B cell (primary cell): ENCODE measurements at regions not wholly inside any gene's neighbourhood (a gene's known extent, or its start where the extent isn't known, plus 50 kb on each side); places are given as distances from the start of the nearest gene placed in this dataset.

Experiments used
- ATAC-seq: fragments of 200-7000 bp; cut with Tn5 transposase; one replicate; pipeline ENCODE4 v1.10.0; 2021; ENCODE audit warnings: low read depth, mild to moderate bottlenecking, moderate number of reproducible peaks, moderate library complexity
- CTCF ChIA-PET: fragments of 350-600 bp; sonication (Branson Sonifier 250); formaldehyde crosslinking; loops from one replicate; lab custom pipeline; 2021; ENCODE audit warnings: antibody characterized with exemption, inconsistent platforms; lab: Charles Lee
- POLR2A ChIA-PET: fragments of 350-600 bp; sonication (Branson Sonifier 250); formaldehyde crosslinking; loops from one replicate; lab custom pipeline; 2021; ENCODE audit warnings: antibody characterized with exemption; lab: Charles Lee
- DNase-seq: peaks from one replicate; pipeline ENCODE4 v3.0.0; 2013
- H2AFZ ChIP-seq: 2 replicates; pipeline ENCODE4 v1.6.1; 2012; ENCODE audit warnings: mild to moderate bottlenecking, low read depth, low read length; ENCODE audit not compliant: insufficient read depth, poor library complexity, severe bottlenecking
- H3K27ac ChIP-seq, 2 donors: 1 replicate in 1 of 2; 2 replicates in 1 of 2; pipeline ENCODE4 v1.5.1; 2012 to 2013; ENCODE audit warnings: low read length in 2 of 2, mild to moderate bottlenecking in 2 of 2, moderate library complexity in 1 of 2
- H3K27me3 ChIP-seq, 4 experiments: fragments of 200-600 bp in 1 of 4; sonication (generic) in 1 of 4; replicated peaks in 1 of 4; 1 replicate in 2 of 4; 2 replicates in 2 of 4; pipeline versions ENCODE4 v1.6.1 to v1.7.0; 2013 to 2016; ENCODE audit warnings: low read length in 3 of 4, mild to moderate bottlenecking in 2 of 4, mixed read lengths in 1 of 4, moderate library complexity in 1 of 4; ENCODE audit not compliant: insufficient read depth in 4 of 4, control insufficient read depth in 3 of 4; ENCODE audit errors: control extremely low read depth in 1 of 4
- H3K36me3 ChIP-seq, 2 experiments: replicated peaks in 1 of 2; 1 replicate in 1 of 2; 2 replicates in 1 of 2; pipeline versions ENCODE4 v1.6.1 to v1.7.1; 2013; ENCODE audit warnings: low read length in 1 of 2; ENCODE audit not compliant: insufficient read depth in 2 of 2, control insufficient read depth in 1 of 2; ENCODE audit errors: control extremely low read depth in 1 of 2, extremely low read depth in 1 of 2
- H3K4me1 ChIP-seq, 2 donors: fragments of 200-600 bp in 1 of 2; sonication (generic) in 1 of 2; 1 replicate in 1 of 2; 2 replicates in 1 of 2; pipeline versions ENCODE4 v1.5.1 to v1.6.1; 2013 to 2017; ENCODE audit warnings: low read length in 2 of 2; ENCODE audit not compliant: control insufficient read depth in 2 of 2, insufficient read depth in 2 of 2
- H3K4me2 ChIP-seq: replicated peaks from 2 replicates; pipeline ENCODE3; 2012; ENCODE audit warnings: mild to moderate bottlenecking, low read depth, low read length; ENCODE audit not compliant: poor library complexity, severe bottlenecking
- H3K4me3 ChIP-seq, 5 experiments: fragments of 200-600 bp in 1 of 5; sonication (generic) in 1 of 5; 1 replicate in 3 of 5; 2 replicates in 2 of 5; pipeline versions ENCODE4 v1.5.1 to v1.7.0; 2011 to 2016; ENCODE audit warnings: low read length in 4 of 5, mild to moderate bottlenecking in 4 of 5, low read depth in 2 of 5, control low read depth in 1 of 5, moderate library complexity in 1 of 5; ENCODE audit not compliant: insufficient read depth in 1 of 5; ENCODE audit errors: control extremely low read depth in 1 of 5, extremely low read depth in 1 of 5
- H3K79me2 ChIP-seq: fragments of 200-600 bp; sonication (generic); one replicate; pipeline ENCODE4 v1.6.0; 2016; ENCODE audit warnings: low read length; ENCODE audit not compliant: control insufficient read depth, insufficient read depth
- H3K9ac ChIP-seq: fragments of 200-600 bp; sonication (generic); 2 replicates; pipeline ENCODE4 v1.6.1; 2017; ENCODE audit warnings: mild to moderate bottlenecking, low read length, moderate library complexity
- H3K9me3 ChIP-seq, 3 donors: one replicate each; pipeline versions ENCODE4 v1.6.1 to v1.7.1; 2013; ENCODE audit warnings: low read length in 2 of 3; ENCODE audit not compliant: control insufficient read depth in 2 of 3, insufficient read depth in 1 of 3; ENCODE audit errors: control extremely low read depth in 1 of 3
- H4K20me1 ChIP-seq: 2 replicates; pipeline ENCODE4 v1.6.0; 2012; ENCODE audit warnings: mild to moderate bottlenecking, low read length; ENCODE audit not compliant: insufficient read depth, control insufficient read depth, poor library complexity, severe bottlenecking
- H3K27ac Mint-ChIP-seq: one replicate; pipeline ENCODE4 v1.8.0; 2021; ENCODE audit warnings: mixed read lengths
- H3K27me3 Mint-ChIP-seq: one replicate; pipeline ENCODE4 v1.8.0; 2021; ENCODE audit warnings: mixed read lengths
- H3K4me1 Mint-ChIP-seq: one replicate; pipeline ENCODE4 v1.8.0; 2021; ENCODE audit warnings: mixed read lengths
- H3K4me3 Mint-ChIP-seq: one replicate; pipeline ENCODE4 v1.8.0; 2021; ENCODE audit warnings: mixed read lengths
- H3K9me3 Mint-ChIP-seq: one replicate; pipeline ENCODE4 v1.8.0; 2022; ENCODE audit warnings: mixed read lengths; ENCODE audit not compliant: insufficient read depth
- CTCF ChIP-seq: fragments of 200-600 bp; IDR thresholded peaks from one replicate; pipeline ENCODE4 v1.8.0; 2022; ENCODE audit warnings: antibody characterized with exemption, mild to moderate bottlenecking
- EZH2 ChIP-seq: IDR thresholded peaks from 2 replicates; pipeline ENCODE4 v1.6.1; 2012; ENCODE audit warnings: borderline replicate concordance, low read depth, mild to moderate bottlenecking, moderate library complexity, low read length; ENCODE audit not compliant: insufficient read depth, poor library complexity, severe bottlenecking
- WGBS: methylation state at CpG from one replicate; pipeline ENCODE4 v1.1.5; 2013; ENCODE audit warnings: missing lambda C conversion rate; ENCODE audit not compliant: insufficient coverage; 5-methylcytosine and 5-hydroxymethylcytosine counted together
- intact Hi-C: fragments of 100-400 bp; cut with micrococcal nuclease; formaldehyde crosslinking; loops from one replicate; pipeline ENCODE4 v1.10.0; 2022

- H3K4me2 ChIP-seq: no peak overlapping the region
- Mint-ChIP-seq H3K27me3 (peaks cover 30% of the 10 kb centered on the region), H3K4me1 (no peaks in the 10 kb centered on the region), H3K27ac (no peak overlapping the region), H3K9me3 (no peaks in the 10 kb centered on the region), H3K4me3 (no peak overlapping the region)
- DNase-seq: no peak
- H3K4me3 ChIP-seq: no peak overlapping the region
- no peaks in the 10 kb centered on the region for H3K4me1 ChIP-seq
- ATAC-seq: no peak
- ChIA-PET CTCF (interaction anchor here (1.0 kb wide), 1 partner anchor 15 kb away, joined by 4 read pairs; no protein-coding TSS in a partner anchor), POLR2A (no interaction called here)
- H3K9ac ChIP-seq: no peak overlapping the region
- H2AFZ ChIP-seq: no peak overlapping the region
- 100% methylated on average over 1 of the region's 2 CpGs for WGBS
- H3K27me3 ChIP-seq: peaks cover 0 to 4% (median 2%) of the 10 kb centered on the region in 4 experiments
- H3K9me3 ChIP-seq: no peaks in the 10 kb centered on the region
- H3K79me2 ChIP-seq: no peaks in the 10 kb centered on the region
- intact Hi-C loops: no loop called here
- TF ChIP-seq CTCF (no peak), EZH2 (no peak)
- H3K27ac ChIP-seq: no peak overlapping the region
- H3K36me3 ChIP-seq: no peaks in the 10 kb centered on the region
- no peaks in the 10 kb centered on the region for H4K20me1 ChIP-seq
These were observed 157.6 kb downstream of the PAH start for GRCh38 chr12:102759466-102759865.

- POLR2A ChIA-PET: no interaction called here
- Mint-ChIP-seq H3K4me1 (no peaks in the 10 kb centered on the region), H3K27ac (no peak overlapping the region), H3K9me3 (no peaks in the 10 kb centered on the region), H3K4me3 (no peak overlapping the region), H3K27me3 (peaks cover 24% of the 10 kb centered on the region)
- no CpG with 5 or more reads among the region's 1 CpG for WGBS
- no peak overlapping the region for H3K27ac ChIP-seq
- DNase-seq (no peak), ATAC-seq (no peak)
- H4K20me1 ChIP-seq: no peaks in the 10 kb centered on the region
- no peak overlapping the region for H3K4me3 ChIP-seq
- H3K27me3 ChIP-seq: peaks cover 0 to 4% (median 2%) of the 10 kb centered on the region in 4 experiments
- TF ChIP-seq CTCF (no peak), EZH2 (no peak)
- intact Hi-C loops: no loop called here
- no peaks in the 10 kb centered on the region for H3K79me2 ChIP-seq
- no peaks in the 10 kb centered on the region for H3K36me3 ChIP-seq
- H3K4me2 ChIP-seq: no peak overlapping the region
- no peak overlapping the region for H2AFZ ChIP-seq
- no peaks in the 10 kb centered on the region for H3K4me1 ChIP-seq
- H3K9ac ChIP-seq: no peak overlapping the region
- no peaks in the 10 kb centered on the region for H3K9me3 ChIP-seq
- CTCF ChIA-PET: interaction anchor here (0.7 to 1.0 kb wide), 2 partner anchors 9 to 816 kb away, joined by 3 read pairs; no protein-coding TSS in a partner anchor
These were observed 159.2 kb downstream of the PAH start for GRCh38 chr12:102757882-102758226.
